ENCODE measurements at regions not wholly inside any gene's neighbourhood (a gene's known extent, or its start where the extent isn't known, plus 50 kb on each side); places are given as distances from the start of the nearest gene placed in this dataset.

- Histone ChIP-seq H3K27me3 (ENCODE audit: control insufficient read depth in 2 of 2, insufficient read depth in 2 of 2, low read length in 2 of 2) (no peaks in the 10 kb centered on the region), H3K36me3 (ENCODE audit: control insufficient read depth in 2 of 2, insufficient read depth in 2 of 2, low read length in 2 of 2) (no peaks in the 10 kb centered on the region), H3K4me1 (ENCODE audit: control insufficient read depth in 2 of 2, insufficient read depth in 2 of 2, low read length in 2 of 2) (no peaks in the 10 kb centered on the region), H3K27ac (ENCODE audit: low read depth in 2 of 2, low read length in 2 of 2) (no peak overlapping the region), H3K4me3 (ENCODE audit: low read length in 2 of 2) (no peak overlapping the region), H3K9ac (ENCODE audit: low read depth in 1 of 2, low read length in 2 of 2) (no peak overlapping the region), H3K9me3 (ENCODE audit: control insufficient read depth in 2 of 2, low read length in 2 of 2) (no peaks in the 10 kb centered on the region)
Observed at GRCh38 chr13:81446441-81446840, 1105.5 kb upstream of the SPRY2 start.

GRCh38 chr13:81442904-81443303, 1102.0 kb upstream of the SPRY2 start:
- Histone ChIP-seq H3K36me3 (ENCODE audit: control insufficient read depth in 2 of 2, insufficient read depth in 2 of 2, low read length in 2 of 2) (no peaks in the 10 kb centered on the region), H3K27me3 (ENCODE audit: control insufficient read depth in 2 of 2, insufficient read depth in 2 of 2, low read length in 2 of 2) (no peaks in the 10 kb centered on the region), H3K9me3 (ENCODE audit: control insufficient read depth in 2 of 2, low read length in 2 of 2) (no peaks in the 10 kb centered on the region), H3K4me1 (ENCODE audit: control insufficient read depth in 2 of 2, insufficient read depth in 2 of 2, low read length in 2 of 2) (no peaks in the 10 kb centered on the region), H3K9ac (ENCODE audit: low read depth in 1 of 2, low read length in 2 of 2) (no peak overlapping the region), H3K27ac (ENCODE audit: low read depth in 2 of 2, low read length in 2 of 2) (no peak overlapping the region), H3K4me3 (ENCODE audit: low read length in 2 of 2) (no peak overlapping the region)

GRCh38 chr13:81425286-81425685, 1084.4 kb upstream of the SPRY2 start:
- Histone ChIP-seq H3K36me3 (ENCODE audit: control insufficient read depth in 2 of 2, insufficient read depth in 2 of 2, low read length in 2 of 2) (no peaks in the 10 kb centered on the region), H3K27ac (ENCODE audit: low read depth in 2 of 2, low read length in 2 of 2) (no peak overlapping the region), H3K9me3 (ENCODE audit: control insufficient read depth in 2 of 2, low read length in 2 of 2) (no peaks in the 10 kb centered on the region), H3K27me3 (ENCODE audit: control insufficient read depth in 2 of 2, insufficient read depth in 2 of 2, low read length in 2 of 2) (no peaks in the 10 kb centered on the region), H3K9ac (ENCODE audit: low read depth in 1 of 2, low read length in 2 of 2) (no peak overlapping the region), H3K4me1 (ENCODE audit: control insufficient read depth in 2 of 2, insufficient read depth in 2 of 2, low read length in 2 of 2) (no peaks in the 10 kb centered on the region), H3K4me3 (ENCODE audit: low read length in 2 of 2) (no peak overlapping the region)

- no peaks in the 10 kb centered on the region for H3K4me1 ChIP-seq (ENCODE audit: control insufficient read depth in 2 of 2, insufficient read depth in 2 of 2, low read length in 2 of 2)
- no peak overlapping the region for H3K27ac ChIP-seq (ENCODE audit: low read depth in 2 of 2, low read length in 2 of 2)
- H3K27me3 ChIP-seq (ENCODE audit: control insufficient read depth in 2 of 2, insufficient read depth in 2 of 2, low read length in 2 of 2) = no peaks in the 10 kb centered on the region
- no peak overlapping the region for H3K4me3 ChIP-seq (ENCODE audit: low read length in 2 of 2)
- H3K9ac ChIP-seq (ENCODE audit: low read depth in 1 of 2, low read length in 2 of 2) = no peak overlapping the region
- H3K9me3 ChIP-seq (ENCODE audit: control insufficient read depth in 2 of 2, low read length in 2 of 2) = no peaks in the 10 kb centered on the region
- no peaks in the 10 kb centered on the region for H3K36me3 ChIP-seq (ENCODE audit: control insufficient read depth in 2 of 2, insufficient read depth in 2 of 2, low read length in 2 of 2)
Observed at GRCh38 chr13:81409284-81409683, 1068.4 kb upstream of the SPRY2 start.

- H3K4me1 ChIP-seq (ENCODE audit: control insufficient read depth in 2 of 2, insufficient read depth in 2 of 2, low read length in 2 of 2) = no peaks in the 10 kb centered on the region
- no peak overlapping the region for H3K9ac ChIP-seq (ENCODE audit: low read depth in 1 of 2, low read length in 2 of 2)
- H3K36me3 ChIP-seq (ENCODE audit: control insufficient read depth in 2 of 2, insufficient read depth in 2 of 2, low read length in 2 of 2) = no peaks in the 10 kb centered on the region
- H3K4me3 ChIP-seq (ENCODE audit: low read length in 2 of 2) = no peak overlapping the region
- H3K27ac ChIP-seq (ENCODE audit: low read depth in 2 of 2, low read length in 2 of 2) = no peak overlapping the region
- H3K9me3 ChIP-seq (ENCODE audit: control insufficient read depth in 2 of 2, low read length in 2 of 2) = no peaks in the 10 kb centered on the region
- H3K27me3 ChIP-seq (ENCODE audit: control insufficient read depth in 2 of 2, insufficient read depth in 2 of 2, low read length in 2 of 2) = no peaks in the 10 kb centered on the region
Observed at GRCh38 chr13:81408647-81409046, 1067.7 kb upstream of the SPRY2 start.

GRCh38 chr13:81406639-81407292, 1065.8 kb upstream of the SPRY2 start:
- H3K4me3 ChIP-seq (ENCODE audit: low read length in 2 of 2) = no peak overlapping the region
- H3K9ac ChIP-seq (ENCODE audit: low read depth in 1 of 2, low read length in 2 of 2) = no peak overlapping the region
- no peaks in the 10 kb centered on the region for H3K27me3 ChIP-seq (ENCODE audit: control insufficient read depth in 2 of 2, insufficient read depth in 2 of 2, low read length in 2 of 2)
- no peaks in the 10 kb centered on the region for H3K4me1 ChIP-seq (ENCODE audit: control insufficient read depth in 2 of 2, insufficient read depth in 2 of 2, low read length in 2 of 2)
- H3K9me3 ChIP-seq (ENCODE audit: control insufficient read depth in 2 of 2, low read length in 2 of 2) = no peaks in the 10 kb centered on the region
- no peaks in the 10 kb centered on the region for H3K36me3 ChIP-seq (ENCODE audit: control insufficient read depth in 2 of 2, insufficient read depth in 2 of 2, low read length in 2 of 2)
- no peak overlapping the region for H3K27ac ChIP-seq (ENCODE audit: low read depth in 2 of 2, low read length in 2 of 2)

- H3K4me3 ChIP-seq (ENCODE audit: low read length in 2 of 2) = no peak overlapping the region
- H3K9me3 ChIP-seq (ENCODE audit: control insufficient read depth in 2 of 2, low read length in 2 of 2) = no peaks in the 10 kb centered on the region
- H3K27ac ChIP-seq (ENCODE audit: low read depth in 2 of 2, low read length in 2 of 2) = no peak overlapping the region
- no peaks in the 10 kb centered on the region for H3K27me3 ChIP-seq (ENCODE audit: control insufficient read depth in 2 of 2, insufficient read depth in 2 of 2, low read length in 2 of 2)
- H3K4me1 ChIP-seq (ENCODE audit: control insufficient read depth in 2 of 2, insufficient read depth in 2 of 2, low read length in 2 of 2) = no peaks in the 10 kb centered on the region
- H3K36me3 ChIP-seq (ENCODE audit: control insufficient read depth in 2 of 2, insufficient read depth in 2 of 2, low read length in 2 of 2) = no peaks in the 10 kb centered on the region
- no peak overlapping the region for H3K9ac ChIP-seq (ENCODE audit: low read depth in 1 of 2, low read length in 2 of 2)
Observed at GRCh38 chr13:81406022-81406421, 1065.1 kb upstream of the SPRY2 start.

- Histone ChIP-seq H3K4me3 (ENCODE audit: low read length in 2 of 2) (no peak overlapping the region), H3K4me1 (ENCODE audit: control insufficient read depth in 2 of 2, insufficient read depth in 2 of 2, low read length in 2 of 2) (peaks cover 0 to 8% of the 10 kb centered on the region in 2 donors), H3K27ac (ENCODE audit: low read depth in 2 of 2, low read length in 2 of 2) (no peak overlapping the region), H3K9ac (ENCODE audit: low read depth in 1 of 2, low read length in 2 of 2) (no peak overlapping the region), H3K9me3 (ENCODE audit: control insufficient read depth in 2 of 2, low read length in 2 of 2) (no peaks in the 10 kb centered on the region), H3K27me3 (ENCODE audit: control insufficient read depth in 2 of 2, insufficient read depth in 2 of 2, low read length in 2 of 2) (no peaks in the 10 kb centered on the region), H3K36me3 (ENCODE audit: control insufficient read depth in 2 of 2, insufficient read depth in 2 of 2, low read length in 2 of 2) (no peaks in the 10 kb centered on the region)
Observed at GRCh38 chr13:81396192-81396591, 1055.3 kb upstream of the SPRY2 start.

GRCh38 chr13:81395368-81395767, 1054.4 kb upstream of the SPRY2 start:
- Histone ChIP-seq H3K4me3 (ENCODE audit: low read length in 2 of 2) (peak overlapping the region; percentile 33 to 50), H3K4me1 (ENCODE audit: control insufficient read depth in 2 of 2, insufficient read depth in 2 of 2, low read length in 2 of 2) (peaks cover 0 to 8% of the 10 kb centered on the region in 2 donors)

GRCh38 chr13:81394640-81395039, 1053.7 kb upstream of the SPRY2 start:
- H3K9ac ChIP-seq (ENCODE audit: low read depth in 1 of 2, low read length in 2 of 2) = no peak overlapping the region
- no peaks in the 10 kb centered on the region for H3K9me3 ChIP-seq (ENCODE audit: control insufficient read depth in 2 of 2, low read length in 2 of 2)
- H3K36me3 ChIP-seq (ENCODE audit: control insufficient read depth in 2 of 2, insufficient read depth in 2 of 2, low read length in 2 of 2) = no peaks in the 10 kb centered on the region
- H3K27ac ChIP-seq (ENCODE audit: low read depth in 2 of 2, low read length in 2 of 2) = peak overlapping the region; percentile 30 to 58
- no peaks in the 10 kb centered on the region for H3K27me3 ChIP-seq (ENCODE audit: control insufficient read depth in 2 of 2, insufficient read depth in 2 of 2, low read length in 2 of 2)
- H3K4me3 ChIP-seq (ENCODE audit: low read length in 2 of 2) = peak overlapping the region; percentile 42 to 50
- H3K4me1 ChIP-seq (ENCODE audit: control insufficient read depth in 2 of 2, insufficient read depth in 2 of 2, low read length in 2 of 2) = peaks cover 0 to 8% of the 10 kb centered on the region in 2 donors

More at GRCh38 chr13:81395368-81395767, 1054.4 kb upstream of the SPRY2 start:
- Histone ChIP-seq H3K9ac (ENCODE audit: low read depth in 1 of 2, low read length in 2 of 2) (no peak overlapping the region), H3K36me3 (ENCODE audit: control insufficient read depth in 2 of 2, insufficient read depth in 2 of 2, low read length in 2 of 2) (no peaks in the 10 kb centered on the region), H3K27me3 (ENCODE audit: control insufficient read depth in 2 of 2, insufficient read depth in 2 of 2, low read length in 2 of 2) (no peaks in the 10 kb centered on the region), H3K27ac (ENCODE audit: low read depth in 2 of 2, low read length in 2 of 2) (peak overlapping the region; percentile 30 to 58), H3K9me3 (ENCODE audit: control insufficient read depth in 2 of 2, low read length in 2 of 2) (no peaks in the 10 kb centered on the region)

All from mucosa of rectum (tissue), 2 donors.